KMS-11 (cell line): ENCODE measurements at regions not wholly inside any gene's neighbourhood (a gene's known extent, or its start where the extent isn't known, plus 50 kb on each side); places are given as distances from the start of the nearest gene placed in this dataset.

Experiments
- H2AFZ ChIP-seq: fragments of 200-600 bp; sonication (generic); 2 replicates; pipeline ENCODE4 v1.6.1; 2016; ENCODE audit warnings: antibody characterized with exemption, mixed run types, low read depth
- H3K27ac ChIP-seq: fragments of 200-600 bp; sonication (generic); 2 replicates; pipeline ENCODE4 v1.6.1; 2016; ENCODE audit warnings: mild to moderate bottlenecking, mixed run types
- H3K27me3 ChIP-seq: fragments of 200-600 bp; sonication (generic); 2 replicates; pipeline ENCODE4 v1.6.1; 2017; ENCODE audit warnings: mild to moderate bottlenecking, low read depth, mixed run types, moderate library complexity; ENCODE audit not compliant: insufficient read depth
- H3K36me3 ChIP-seq: fragments of 200-600 bp; sonication (generic); 2 replicates; pipeline ENCODE4 v1.6.1; 2017; ENCODE audit warnings: mild to moderate bottlenecking, mixed run types; ENCODE audit not compliant: insufficient read depth
- H3K4me1 ChIP-seq: fragments of 200-600 bp; sonication (generic); 2 replicates; pipeline ENCODE4 v1.6.1; 2016; ENCODE audit warnings: mild to moderate bottlenecking, low read depth, mixed run types; ENCODE audit not compliant: poor library complexity, severe bottlenecking
- H3K4me2 ChIP-seq: fragments of 200-600 bp; sonication (generic); 2 replicates; pipeline ENCODE4 v1.7.0; 2016; ENCODE audit warnings: mild to moderate bottlenecking, mixed run types
- H3K4me3 ChIP-seq: fragments of 200-600 bp; sonication (generic); IDR thresholded peaks from 2 replicates; pipeline ENCODE4 v1.6.1; 2017; ENCODE audit warnings: low read depth, low read length, mixed read lengths; ENCODE audit not compliant: insufficient read depth
- H3K79me2 ChIP-seq: fragments of 200-600 bp; sonication (generic); 2 replicates; pipeline ENCODE4 v1.6.1; 2016; ENCODE audit warnings: low read depth, mixed run types; ENCODE audit not compliant: insufficient read depth
- H3K9ac ChIP-seq: fragments of 200-600 bp; sonication (generic); 2 replicates; pipeline ENCODE4 v1.6.1; 2016; ENCODE audit warnings: mild to moderate bottlenecking, mixed run types
- H4K20me1 ChIP-seq: fragments of 200-600 bp; sonication (generic); 2 replicates; pipeline ENCODE4 v1.6.1; 2016; ENCODE audit warnings: mild to moderate bottlenecking, mixed run types; ENCODE audit not compliant: insufficient read depth
- TF ChIP-seq, protein P1 (sequence below): fragments of 200-600 bp; sonication (generic); conservative IDR thresholded peaks from 2 replicates; pipeline ENCODE4 v1.6.1; 2017; ENCODE audit warnings: low read depth, mild to moderate bottlenecking, antibody characterized with exemption, low read length, moderate library complexity, mixed read lengths

DNA sequence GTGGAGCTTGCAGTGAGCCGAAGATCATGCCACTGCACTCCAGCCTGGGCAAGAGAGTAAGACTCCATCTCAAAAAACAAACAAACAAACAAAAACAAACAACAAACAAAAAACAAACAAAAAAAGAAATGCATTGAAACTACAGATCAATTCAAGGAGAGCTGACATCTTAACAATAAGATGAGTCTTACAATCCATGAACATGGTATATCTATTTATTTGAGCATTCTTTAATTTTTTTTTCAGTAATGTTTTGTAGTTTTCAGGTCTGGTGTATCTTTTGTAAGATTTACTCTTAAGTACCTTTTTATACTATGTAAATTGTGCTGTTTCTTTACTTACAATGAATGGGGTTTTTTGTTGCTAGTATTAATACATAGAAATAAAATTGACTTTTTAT lies 140.1 kb upstream of the DAPK1 start:
- Histone ChIP-seq H3K9ac (no peak overlapping the region), H3K4me1 (no peaks in the 10 kb centered on the region)

DNA sequence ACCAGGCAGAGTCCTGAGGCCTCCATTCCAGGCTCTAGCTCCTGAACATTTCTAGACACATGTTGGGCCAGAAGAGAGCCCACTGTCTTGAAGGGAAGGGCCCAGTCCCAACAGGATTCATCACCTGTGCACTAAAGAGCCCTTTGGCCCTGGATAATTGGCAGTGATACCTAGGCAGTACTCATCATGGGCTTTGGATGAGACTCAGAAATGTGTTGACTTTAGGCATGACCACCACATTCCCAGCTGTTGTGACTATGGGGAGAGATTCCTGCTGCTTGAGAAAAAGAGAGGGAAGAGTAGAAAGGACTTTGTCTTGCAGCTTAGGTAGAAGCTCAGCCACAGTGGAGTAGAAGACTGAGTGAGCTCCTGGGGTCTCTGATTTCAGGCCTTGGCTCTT lies 138.4 kb upstream of the DAPK1 start:
- TF ChIP-seq, protein P1, sequence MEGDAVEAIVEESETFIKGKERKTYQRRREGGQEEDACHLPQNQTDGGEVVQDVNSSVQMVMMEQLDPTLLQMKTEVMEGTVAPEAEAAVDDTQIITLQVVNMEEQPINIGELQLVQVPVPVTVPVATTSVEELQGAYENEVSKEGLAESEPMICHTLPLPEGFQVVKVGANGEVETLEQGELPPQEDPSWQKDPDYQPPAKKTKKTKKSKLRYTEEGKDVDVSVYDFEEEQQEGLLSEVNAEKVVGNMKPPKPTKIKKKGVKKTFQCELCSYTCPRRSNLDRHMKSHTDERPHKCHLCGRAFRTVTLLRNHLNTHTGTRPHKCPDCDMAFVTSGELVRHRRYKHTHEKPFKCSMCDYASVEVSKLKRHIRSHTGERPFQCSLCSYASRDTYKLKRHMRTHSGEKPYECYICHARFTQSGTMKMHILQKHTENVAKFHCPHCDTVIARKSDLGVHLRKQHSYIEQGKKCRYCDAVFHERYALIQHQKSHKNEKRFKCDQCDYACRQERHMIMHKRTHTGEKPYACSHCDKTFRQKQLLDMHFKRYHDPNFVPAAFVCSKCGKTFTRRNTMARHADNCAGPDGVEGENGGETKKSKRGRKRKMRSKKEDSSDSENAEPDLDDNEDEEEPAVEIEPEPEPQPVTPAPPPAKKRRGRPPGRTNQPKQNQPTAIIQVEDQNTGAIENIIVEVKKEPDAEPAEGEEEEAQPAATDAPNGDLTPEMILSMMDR, result no peak

More for the DNA sequence above, 140.1 kb upstream of the DAPK1 start:
- H3K4me2 ChIP-seq, result no peak overlapping the region
- no peak overlapping the region for H3K4me3 ChIP-seq
- no peaks in the 10 kb centered on the region for H3K36me3 ChIP-seq
- H3K27me3 ChIP-seq, result no peaks in the 10 kb centered on the region
- TF ChIP-seq, protein P1, result no peak
- H2AFZ ChIP-seq, result no peak overlapping the region
- H4K20me1 ChIP-seq, result no peaks in the 10 kb centered on the region
- no peak overlapping the region for H3K27ac ChIP-seq
- no peaks in the 10 kb centered on the region for H3K79me2 ChIP-seq

DNA sequence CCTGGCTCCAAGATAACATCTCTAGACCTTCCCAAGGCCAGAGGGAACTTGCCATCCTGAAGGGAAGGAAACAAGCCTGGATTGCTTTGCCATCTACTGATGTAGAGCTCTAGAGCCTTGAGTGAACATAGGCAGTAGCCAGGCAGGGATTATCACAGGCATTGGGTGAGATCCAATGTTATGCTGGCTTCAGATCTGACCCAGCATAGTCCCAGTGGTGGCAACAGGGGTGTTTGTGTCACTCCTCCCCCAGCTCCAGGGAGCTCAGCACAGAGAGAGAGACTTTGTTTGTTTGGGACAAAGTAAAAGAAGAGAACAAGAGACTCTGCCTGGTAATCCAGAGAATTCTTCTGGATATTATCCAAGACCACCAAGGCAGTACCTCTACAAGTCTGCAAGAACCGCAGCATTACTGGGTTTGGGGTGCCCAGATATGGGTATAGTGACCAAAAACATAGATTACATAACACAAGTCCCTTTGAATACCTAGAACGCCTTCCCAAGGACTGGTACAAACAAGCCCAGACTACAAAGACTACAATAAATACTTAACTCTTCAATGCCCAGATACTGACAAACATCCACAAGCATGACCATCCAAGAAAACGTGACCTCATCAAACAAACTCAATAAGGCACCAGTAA lies 137.6 kb upstream of the DAPK1 start:
- Histone ChIP-seq H3K27me3 (no peaks in the 10 kb centered on the region), H3K4me1 (no peaks in the 10 kb centered on the region), H3K9ac (no peak overlapping the region), H2AFZ (no peak overlapping the region), H3K79me2 (no peaks in the 10 kb centered on the region), H3K27ac (no peak overlapping the region), H3K4me3 (no peak overlapping the region), H4K20me1 (no peaks in the 10 kb centered on the region), H3K4me2 (no peak overlapping the region), H3K36me3 (no peaks in the 10 kb centered on the region)
- TF ChIP-seq, protein P1, result no peak

More for the DNA sequence above, 138.4 kb upstream of the DAPK1 start:
- Histone ChIP-seq H3K4me2 (no peak overlapping the region), H2AFZ (no peak overlapping the region), H4K20me1 (no peaks in the 10 kb centered on the region), H3K27ac (no peak overlapping the region), H3K9ac (no peak overlapping the region), H3K4me3 (no peak overlapping the region), H3K79me2 (no peaks in the 10 kb centered on the region), H3K4me1 (no peaks in the 10 kb centered on the region), H3K36me3 (no peaks in the 10 kb centered on the region), H3K27me3 (no peaks in the 10 kb centered on the region)

DNA sequence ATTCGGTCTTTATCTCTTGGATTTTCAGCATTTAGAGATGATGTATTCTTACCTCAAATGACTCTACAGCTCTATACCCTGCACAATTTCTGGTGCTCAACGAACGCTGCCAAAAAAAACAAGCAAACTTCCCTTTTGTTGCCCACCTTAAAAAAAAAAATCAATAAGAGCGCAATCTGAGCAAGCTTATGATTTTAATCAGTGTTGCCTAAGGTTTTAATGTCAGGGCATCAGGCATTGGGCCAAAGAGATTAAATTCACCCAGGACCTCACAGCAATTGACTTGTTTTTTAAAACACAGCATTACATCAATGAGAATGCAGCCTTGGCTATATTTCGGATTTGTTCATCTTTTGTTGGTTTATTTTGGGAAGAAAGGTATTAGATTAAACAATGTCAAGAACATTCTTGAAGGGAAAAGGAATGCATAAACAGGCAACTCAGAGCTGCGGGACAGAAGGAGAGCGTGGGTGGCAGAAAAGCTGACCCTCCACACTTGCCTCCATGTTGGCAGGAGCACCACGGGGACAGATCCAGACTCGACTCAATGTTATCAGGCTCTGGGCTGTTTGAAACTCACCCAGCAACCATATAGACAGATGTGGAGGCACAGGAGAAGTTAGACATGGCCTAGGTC lies 127.5 kb upstream of the DAPK1 start:
- Histone ChIP-seq H2AFZ (no peak overlapping the region), H3K79me2 (no peaks in the 10 kb centered on the region), H3K9ac (no peak overlapping the region), H3K27me3 (no peaks in the 10 kb centered on the region), H3K4me3 (no peak overlapping the region), H3K4me1 (no peaks in the 10 kb centered on the region), H3K36me3 (no peaks in the 10 kb centered on the region), H3K4me2 (no peak overlapping the region), H4K20me1 (no peaks in the 10 kb centered on the region), H3K27ac (no peak overlapping the region)
- TF ChIP-seq, protein P1, result no peak
